Neural cell (in vitro differentiated cells): ENCODE measurements at regions not wholly inside any gene's neighbourhood (a gene's known extent, or its start where the extent isn't known, plus 50 kb on each side); places are given as distances from the start of the nearest gene placed in this dataset.

ENCODE experiments used
- H2AFZ ChIP-seq: fragments of 200-600, 300-800 bp; sonication (generic), shearing (Covaris generic); 2 replicates; pipeline ENCODE4 v1.6.0; 2014; ENCODE audit warnings: low read depth, mild to moderate bottlenecking, antibody characterized with exemption, low read length, moderate library complexity
- H3F3A ChIP-seq: fragments of 200-600 bp; shearing (Covaris generic); 2 replicates; pipeline ENCODE4 v1.6.1; 2016; ENCODE audit warnings: mild to moderate bottlenecking, moderate library complexity, mixed read lengths, antibody characterized with exemption, low read length; ENCODE audit not compliant: insufficient read depth, poor library complexity, severe bottlenecking
- H3K27ac ChIP-seq: fragments of 200-600, 300-800 bp; sonication (generic), shearing (Covaris generic); 2 replicates; pipeline ENCODE4 v1.5.1; 2014; ENCODE audit warnings: mild to moderate bottlenecking, low read length, moderate library complexity
- H3K27me3 ChIP-seq: fragments of 300-800, 200-600 bp; sonication (generic), shearing (Covaris generic); 2 replicates; pipeline ENCODE4 v1.6.0; 2014; ENCODE audit warnings: mild to moderate bottlenecking, low read depth, low read length, moderate library complexity; ENCODE audit not compliant: insufficient read depth
- H3K36me3 ChIP-seq: fragments of 300-800, 200-600 bp; sonication (generic), shearing (Covaris generic); 2 replicates; pipeline ENCODE4 v1.5.1; 2014; ENCODE audit warnings: mild to moderate bottlenecking, antibody characterized with exemption, low read length, moderate library complexity; ENCODE audit not compliant: insufficient read depth
- H3K4me2 ChIP-seq: fragments of 300-800, 200-600 bp; sonication (generic), shearing (Covaris generic); 2 replicates; pipeline ENCODE4 v1.6.0; 2014; ENCODE audit warnings: mild to moderate bottlenecking, low read length
- H3K4me3 ChIP-seq: fragments of 300-800, 200-600 bp; sonication (generic), shearing (Covaris generic); 2 replicates; pipeline ENCODE4 v1.5.1; 2014; ENCODE audit warnings: mild to moderate bottlenecking, low read length, moderate library complexity
- H3K79me2 ChIP-seq: fragments of 200-600 bp; shearing (Covaris generic); replicated peaks from 2 replicates; pipeline ENCODE4 v1.6.0; 2014; ENCODE audit warnings: mild to moderate bottlenecking, low read length, moderate library complexity; ENCODE audit not compliant: insufficient read depth
- H3K9ac ChIP-seq: fragments of 300-800, 200-600 bp; sonication (generic), shearing (Covaris generic); 2 replicates; pipeline ENCODE4 v1.6.1; 2016; ENCODE audit warnings: mild to moderate bottlenecking, low read length, mixed read lengths
- H3K9me2 ChIP-seq: fragments of 200-600 bp; shearing (Covaris generic); 2 replicates; pipeline ENCODE4 v1.6.1; 2016; ENCODE audit warnings: mild to moderate bottlenecking, low read length, mixed read lengths; ENCODE audit not compliant: insufficient read depth
- H3K9me3 ChIP-seq: fragments of 200-600, 300-800 bp; sonication (generic), shearing (Covaris generic); 2 replicates; pipeline ENCODE4 v1.6.1; 2016; ENCODE audit warnings: mild to moderate bottlenecking, mixed run types, low read length, moderate library complexity, mixed read lengths
- H4K20me1 ChIP-seq: fragments of 200-600 bp; shearing (Covaris generic); 2 replicates; pipeline ENCODE4 v1.6.1; 2016; ENCODE audit warnings: mild to moderate bottlenecking, mixed run types; ENCODE audit not compliant: insufficient read depth
- CTCF ChIP-seq: fragments of 450-650 bp; IDR thresholded peaks from 2 replicates; pipeline ENCODE4 v1.5.1; 2014; ENCODE audit warnings: antibody characterized with exemption, mild to moderate bottlenecking, moderate library complexity; ENCODE audit not compliant: poor library complexity, severe bottlenecking
- EP300 ChIP-seq: fragments of 450-650 bp; conservative IDR thresholded peaks from 2 replicates; pipeline ENCODE4 v1.6.1; 2014; ENCODE audit warnings: antibody characterized with exemption, mild to moderate bottlenecking, moderate library complexity; ENCODE audit not compliant: poor library complexity, severe bottlenecking
- EZH2 ChIP-seq: fragments of 200-600, 300-800 bp; shearing (Covaris generic), sonication (generic); IDR thresholded peaks from 2 replicates; pipeline ENCODE4 v1.6.1; 2014; ENCODE audit warnings: antibody characterized with exemption, low read length, borderline replicate concordance, mild to moderate bottlenecking; ENCODE audit not compliant: insufficient read depth, poor library complexity, severe bottlenecking
- MXI1 ChIP-seq: fragments of 450-650 bp; conservative IDR thresholded peaks from 2 replicates; pipeline ENCODE4 v1.6.1; 2014; ENCODE audit warnings: antibody characterized with exemption, mild to moderate bottlenecking; ENCODE audit not compliant: poor library complexity, severe bottlenecking
- POLR2AphosphoS5 ChIP-seq: IDR thresholded peaks from 2 replicates; pipeline ENCODE4 v1.6.1; 2012
- RAD21 ChIP-seq: fragments of 450-650 bp; conservative IDR thresholded peaks from 2 replicates; pipeline ENCODE4 v1.6.1; 2014; ENCODE audit warnings: antibody characterized with exemption, mild to moderate bottlenecking, moderate library complexity
- REST ChIP-seq: IDR thresholded peaks from 2 replicates; pipeline ENCODE4 v1.6.1; 2012; ENCODE audit warnings: borderline replicate concordance
- SMC3 ChIP-seq: fragments of 450-650 bp; conservative IDR thresholded peaks from 2 replicates; pipeline ENCODE4 v1.6.1; 2014; ENCODE audit warnings: antibody characterized with exemption, mild to moderate bottlenecking, moderate library complexity; ENCODE audit not compliant: poor library complexity
- TAF1 ChIP-seq: IDR thresholded peaks from 2 replicates; pipeline ENCODE4 v1.6.1; 2012; ENCODE audit warnings: low read depth

GRCh38 chr3:72453706-72454105 lies 394.5 kb downstream of the SHQ1 start:
- Histone ChIP-seq H3K27me3 (no peaks in the 10 kb centered on the region), H3K4me3 (no peak overlapping the region), H3K9me3 (no peaks in the 10 kb centered on the region), H3K9me2 (no peaks in the 10 kb centered on the region), H3F3A (no peaks in the 10 kb centered on the region), H3K79me2 (no peaks in the 10 kb centered on the region), H2AFZ (no peak overlapping the region), H3K4me2 (no peak overlapping the region), H3K27ac (no peak overlapping the region), H3K36me3 (no peaks in the 10 kb centered on the region), H3K9ac (no peak overlapping the region), H4K20me1 (no peaks in the 10 kb centered on the region)
- TF ChIP-seq RAD21 (no peak), EZH2 (no peak), REST (no peak), MXI1 (no peak), EP300 (no peak), SMC3 (no peak), POLR2AphosphoS5 (no peak), TAF1 (no peak), CTCF (no peak)

GRCh38 chr3:72452745-72453144 lies 395.5 kb downstream of the SHQ1 start:
- H4K20me1 ChIP-seq: no peaks in the 10 kb centered on the region
- no peak for TF ChIP-seq RAD21
- TF ChIP-seq CTCF: no peak
- no peak for TF ChIP-seq POLR2AphosphoS5
- TF ChIP-seq REST: no peak
- no peak for TF ChIP-seq MXI1
- TF ChIP-seq EP300: no peak
- no peak for TF ChIP-seq EZH2
- TF ChIP-seq TAF1: no peak
- no peak for TF ChIP-seq SMC3
- H3F3A ChIP-seq: no peaks in the 10 kb centered on the region
- no peak overlapping the region for H3K9ac ChIP-seq
- H3K9me2 ChIP-seq: no peaks in the 10 kb centered on the region
- no peaks in the 10 kb centered on the region for H3K27me3 ChIP-seq
- no peak overlapping the region for H3K27ac ChIP-seq
- no peak overlapping the region for H3K4me3 ChIP-seq
- H3K9me3 ChIP-seq: no peaks in the 10 kb centered on the region
- no peak overlapping the region for H2AFZ ChIP-seq
- no peaks in the 10 kb centered on the region for H3K36me3 ChIP-seq
- H3K79me2 ChIP-seq: no peaks in the 10 kb centered on the region
- no peak overlapping the region for H3K4me2 ChIP-seq
